WTC11 (cell line): ENCODE measurements at regions not wholly inside any gene's neighbourhood (a gene's known extent, or its start where the extent isn't known, plus 50 kb on each side); places are given as distances from the start of the nearest gene placed in this dataset.

ENCODE experiments used
- ATAC-seq: fragments of 200-7000 bp; cut with Tn5 transposase; 2 replicates; pipeline ENCODE4 v1.10.0; 2021; ENCODE audit warnings: mild to moderate bottlenecking, moderate library complexity
- CTCF ChIA-PET: fragments of 300-600 bp; sonication (Branson Sonifier 250); formaldehyde crosslinking; loops from one replicate; lab custom pipeline; 2021; ENCODE audit warnings: antibody characterized with exemption; lab: Charles Lee
- POLR2A ChIA-PET: fragments of 350-600 bp; sonication (Branson Sonifier 250); formaldehyde crosslinking; loops from one replicate; lab custom pipeline; 2021; ENCODE audit warnings: antibody characterized with exemption; lab: Charles Lee
- DNase-seq: peaks from one replicate; pipeline ENCODE4 v3.0.0; 2021; ENCODE audit warnings: low spot score
- H3K27ac Mint-ChIP-seq: 2 replicates; pipeline ENCODE4 v1.8.0; 2021; ENCODE audit warnings: mixed read lengths
- H3K27me3 Mint-ChIP-seq: 2 replicates; pipeline ENCODE4 v1.8.0; 2021; ENCODE audit warnings: low read depth, mild to moderate bottlenecking, moderate library complexity, mixed read lengths
- H3K36me3 Mint-ChIP-seq: 2 replicates; pipeline ENCODE4 v1.8.0; 2021; ENCODE audit warnings: mixed read lengths
- H3K4me1 Mint-ChIP-seq: 2 replicates; pipeline ENCODE4 v1.8.0; 2022; ENCODE audit warnings: mixed read lengths
- H3K4me3 Mint-ChIP-seq: 2 replicates; pipeline ENCODE4 v1.8.0; 2021; ENCODE audit warnings: mild to moderate bottlenecking, moderate library complexity, mixed read lengths
- H3K9me3 Mint-ChIP-seq: 2 replicates; pipeline ENCODE4 v1.8.0; 2021; ENCODE audit warnings: mixed read lengths
- ARID4B ChIP-seq: sonication (generic); formaldehyde crosslinking; IDR thresholded peaks from 2 replicates; pipeline ENCODE4 v1.8.0; 2023; ENCODE audit warnings: missing genetic modification reagents, mild to moderate bottlenecking, borderline replicate concordance
- ATF2 ChIP-seq: sonication (generic); formaldehyde crosslinking; IDR thresholded peaks from 2 replicates; pipeline ENCODE4 v1.8.1; 2022; ENCODE audit warnings: low read depth, missing genetic modification reagents, borderline replicate concordance
- ATF6 ChIP-seq: sonication (generic); formaldehyde crosslinking; IDR thresholded peaks from 2 replicates; pipeline ENCODE4 v1.8.1; 2023; ENCODE audit warnings: mild to moderate bottlenecking, missing genetic modification reagents
- CREM ChIP-seq: sonication (generic); formaldehyde crosslinking; IDR thresholded peaks from 2 replicates; pipeline ENCODE4 v1.8.1; 2022; ENCODE audit warnings: mild to moderate bottlenecking, missing genetic modification reagents, moderate library complexity
- E2F1 ChIP-seq: sonication (generic); formaldehyde crosslinking; IDR thresholded peaks from 2 replicates; pipeline ENCODE4 v1.8.0; 2022; ENCODE audit warnings: mild to moderate bottlenecking, missing genetic modification reagents
- E2F5 ChIP-seq: sonication (generic); formaldehyde crosslinking; IDR thresholded peaks from 2 replicates; pipeline ENCODE4 v1.8.1; 2022; ENCODE audit warnings: mild to moderate bottlenecking, moderate library complexity, missing genetic modification reagents
- ESRRA ChIP-seq: sonication (generic); formaldehyde crosslinking; IDR thresholded peaks from 2 replicates; pipeline ENCODE4 v1.8.1; 2022; ENCODE audit warnings: mild to moderate bottlenecking, missing genetic modification reagents, borderline replicate concordance
- ETV6 ChIP-seq: sonication (generic); formaldehyde crosslinking; IDR thresholded peaks from 2 replicates; pipeline ENCODE4 v1.8.1; 2022; ENCODE audit warnings: mild to moderate bottlenecking, missing genetic modification reagents
- FOXJ3 ChIP-seq: sonication (generic); formaldehyde crosslinking; IDR thresholded peaks from 2 replicates; pipeline ENCODE4 v1.9.0; 2021; ENCODE audit warnings: missing genetic modification reagents, mild to moderate bottlenecking, borderline replicate concordance
- KAT7 ChIP-seq: sonication (generic); formaldehyde crosslinking; IDR thresholded peaks from 2 replicates; pipeline ENCODE4 v1.8.1; 2023; ENCODE audit warnings: missing genetic modification reagents, mild to moderate bottlenecking, borderline replicate concordance
- MYBL2 ChIP-seq: sonication (generic); formaldehyde crosslinking; IDR thresholded peaks from 2 replicates; pipeline ENCODE4 v1.8.1; 2023; ENCODE audit warnings: mild to moderate bottlenecking, moderate library complexity, missing genetic modification reagents
- USF1 ChIP-seq: sonication (generic); formaldehyde crosslinking; IDR thresholded peaks from 2 replicates; pipeline ENCODE4 v1.8.0; 2022; ENCODE audit warnings: mild to moderate bottlenecking, missing genetic modification reagents
- ZBTB21 ChIP-seq: sonication (generic); formaldehyde crosslinking; IDR thresholded peaks from 2 replicates; pipeline ENCODE4 v1.8.1; 2023; ENCODE audit warnings: mild to moderate bottlenecking, missing genetic modification reagents, borderline replicate concordance
- ZBTB43 ChIP-seq: sonication (generic); formaldehyde crosslinking; IDR thresholded peaks from 2 replicates; pipeline ENCODE4 v1.8.1; 2023; ENCODE audit warnings: mild to moderate bottlenecking, missing genetic modification reagents
- ZMAT4 ChIP-seq: fragments of 250-450 bp; sonication (Bioruptor Pico); IDR thresholded peaks from 2 replicates; pipeline ENCODE4 v1.9.0; 2021; ENCODE audit warnings: mild to moderate bottlenecking
- ZNF121 ChIP-seq: sonication (generic); formaldehyde crosslinking; IDR thresholded peaks from 2 replicates; pipeline ENCODE4 v1.8.0; 2023; ENCODE audit warnings: missing genetic modification reagents

GRCh38 chr6:150470960-150471665 is 102.3 kb downstream of the IYD start (continued):
- TF ChIP-seq ZNF121 (CRISPR knock-in tag) (no peak), ETV6 (CRISPR knock-in tag) (no peak), ZBTB43 (CRISPR knock-in tag) (no peak), E2F5 (CRISPR knock-in tag) (no peak), KAT7 (CRISPR knock-in tag) (no peak), ZBTB21 (CRISPR knock-in tag) (no peak)

GRCh38 chr6:150478656-150479545 is 110.1 kb downstream of the IYD start:
- ATAC-seq (peak; percentile 92), DNase-seq (no peak)
- ChIA-PET CTCF (interaction anchor here (0.5 to 1.5 kb wide), 3 partner anchors 61 to 838 kb away, joined by 3 to 5 read pairs (median 3); no protein-coding TSS in a partner anchor), POLR2A (interaction anchor here (0.6 kb wide), 1 partner anchor 332 kb away, joined by 3 read pairs; no protein-coding TSS in a partner anchor)
- peaks cover 19% of the 10 kb centered on the region for H3K4me1 Mint-ChIP-seq
- H3K27me3 Mint-ChIP-seq, result no peaks in the 10 kb centered on the region; the same call in 1 of the 2 replicates
- H3K4me3 Mint-ChIP-seq, result no peak overlapping the region
- peaks cover 17% of the 10 kb centered on the region for H3K9me3 Mint-ChIP-seq
- H3K27ac Mint-ChIP-seq, result no peak overlapping the region
- H3K36me3 Mint-ChIP-seq, result no peaks in the 10 kb centered on the region
- TF ChIP-seq FOXJ3 (no peak), ARID4B (no peak), ATF6 (CRISPR knock-in tag) (no peak), E2F1 (CRISPR knock-in tag) (no peak), ESRRA (no peak), ZMAT4 (no peak), ATF2 (CRISPR knock-in tag) (no peak), CREM (CRISPR knock-in tag) (no peak), MYBL2 (CRISPR knock-in tag) (no peak), USF1 (CRISPR knock-in tag) (no peak)
